BE2C (cell line): ENCODE measurements at regions not wholly inside any gene's neighbourhood (a gene's known extent, or its start where the extent isn't known, plus 50 kb on each side); places are given as distances from the start of the nearest gene placed in this dataset.

Experiments
- DNase-seq: peaks from one replicate; pipeline ENCODE4 v3.0.0-alpha.2; 2020
- H3K27me3 ChIP-seq: fragments of 250-450 bp; sonication (Bioruptor Pico); 2 replicates; pipeline ENCODE4 v1.5.1; 2020; ENCODE audit warnings: mild to moderate bottlenecking
- H3K36me3 ChIP-seq: fragments of 250-450 bp; sonication (Bioruptor Pico); 2 replicates; pipeline ENCODE4 v1.5.1; 2020; ENCODE audit warnings: mild to moderate bottlenecking
- H3K4me1 ChIP-seq: fragments of 250-450 bp; sonication (Bioruptor Pico); 2 replicates; pipeline ENCODE4 v1.5.1; 2020
- H3K4me3 ChIP-seq: 2 replicates; pipeline ENCODE4 v1.5.1; 2011; ENCODE audit warnings: low read depth, low read length
- H3K9me3 ChIP-seq: fragments of 250-450 bp; sonication (Bioruptor Pico); 2 replicates; pipeline ENCODE4 v1.5.1; 2020
- CTCF ChIP-seq: IDR thresholded peaks from 2 replicates; pipeline ENCODE4 v1.5.1; 2012; ENCODE audit warnings: mild to moderate bottlenecking, low read depth, low read length

- TF ChIP-seq CTCF: no peak
- H3K4me1 ChIP-seq: no peaks in the 10 kb centered on the region
Measured at GRCh38 chr5:155274484-155274883, 260.9 kb downstream of the KIF4B start.

GRCh38 chr5:155275222-155275621 lies 261.7 kb downstream of the KIF4B start:
- H3K4me1 ChIP-seq: no peaks in the 10 kb centered on the region
- H3K27me3 ChIP-seq: no peaks in the 10 kb centered on the region
- TF ChIP-seq CTCF: no peak
- DNase-seq: no peak
- no peaks in the 10 kb centered on the region for H3K9me3 ChIP-seq
- no peak overlapping the region for H3K4me3 ChIP-seq
- no peaks in the 10 kb centered on the region for H3K36me3 ChIP-seq

More at GRCh38 chr5:155274484-155274883, 260.9 kb downstream of the KIF4B start:
- Histone ChIP-seq H3K36me3 (no peaks in the 10 kb centered on the region), H3K4me3 (no peak overlapping the region), H3K27me3 (no peaks in the 10 kb centered on the region), H3K9me3 (no peaks in the 10 kb centered on the region)
- DNase-seq: no peak

GRCh38 chr5:155276231-155276630 lies 262.7 kb downstream of the KIF4B start:
- Histone ChIP-seq H3K4me1 (no peaks in the 10 kb centered on the region), H3K27me3 (no peaks in the 10 kb centered on the region), H3K4me3 (no peak overlapping the region)

GRCh38 chr5:155278532-155278931 lies 265.0 kb downstream of the KIF4B start:
- DNase-seq: no peak
- Histone ChIP-seq H3K36me3 (no peaks in the 10 kb centered on the region), H3K4me3 (no peak overlapping the region), H3K9me3 (no peaks in the 10 kb centered on the region), H3K4me1 (no peaks in the 10 kb centered on the region), H3K27me3 (no peaks in the 10 kb centered on the region)
- TF ChIP-seq CTCF: no peak

More at GRCh38 chr5:155276231-155276630, 262.7 kb downstream of the KIF4B start:
- DNase-seq: no peak
- H3K9me3 ChIP-seq: no peaks in the 10 kb centered on the region
- H3K36me3 ChIP-seq: no peaks in the 10 kb centered on the region
- TF ChIP-seq CTCF: no peak

GRCh38 chr5:155282503-155283107 lies 269.1 kb downstream of the KIF4B start:
- Histone ChIP-seq H3K4me1 (no peaks in the 10 kb centered on the region), H3K4me3 (no peak overlapping the region), H3K36me3 (no peaks in the 10 kb centered on the region), H3K9me3 (no peaks in the 10 kb centered on the region), H3K27me3 (no peaks in the 10 kb centered on the region)
- DNase-seq: no peak
- no peak for TF ChIP-seq CTCF

- Histone ChIP-seq H3K36me3 (no peaks in the 10 kb centered on the region), H3K4me3 (no peak overlapping the region), H3K4me1 (peaks cover 3% of the 10 kb centered on the region), H3K9me3 (no peaks in the 10 kb centered on the region), H3K27me3 (no peaks in the 10 kb centered on the region)
- DNase-seq: no peak
- TF ChIP-seq CTCF: no peak
Measured at GRCh38 chr5:155285706-155286105, 272.2 kb downstream of the KIF4B start.
